NB4 (cell line): ENCODE measurements at regions not wholly inside any gene's neighbourhood (a gene's known extent, or its start where the extent isn't known, plus 50 kb on each side); places are given as distances from the start of the nearest gene placed in this dataset.
"Not testable (repeated sequence)": the region's sequence is repeated elsewhere in the genome, so short reads cannot be mapped to it uniquely, and the experiment has no call there.

Experiments
- DNase-seq: peaks from one replicate; pipeline ENCODE4 v3.0.0; 2010; ENCODE audit warnings: low read depth
- H3K4me3 ChIP-seq: one replicate; pipeline ENCODE4 v1.5.1; 2011; ENCODE audit warnings: mild to moderate bottlenecking, low read depth, low read length, moderate library complexity
- MYC ChIP-seq: IDR thresholded peaks from 2 replicates; pipeline ENCODE4 v1.6.1; 2011; ENCODE audit warnings: low read depth, low read length
- POLR2A ChIP-seq: IDR thresholded peaks from 2 replicates; pipeline ENCODE4 v1.6.1; 2011; ENCODE audit warnings: mild to moderate bottlenecking; ENCODE audit not compliant: insufficient read length; ENCODE audit errors: extremely low read depth
- TF ChIP-seq, protein P1 (sequence below): IDR thresholded peaks from 2 replicates; pipeline ENCODE4 v1.6.1; 2011; ENCODE audit warnings: low read depth, low read length
- TF ChIP-seq, protein P2 (sequence below): IDR thresholded peaks from one replicate; pipeline ENCODE4 v1.5.1; 2012; ENCODE audit warnings: low read depth, low read length

DNA sequence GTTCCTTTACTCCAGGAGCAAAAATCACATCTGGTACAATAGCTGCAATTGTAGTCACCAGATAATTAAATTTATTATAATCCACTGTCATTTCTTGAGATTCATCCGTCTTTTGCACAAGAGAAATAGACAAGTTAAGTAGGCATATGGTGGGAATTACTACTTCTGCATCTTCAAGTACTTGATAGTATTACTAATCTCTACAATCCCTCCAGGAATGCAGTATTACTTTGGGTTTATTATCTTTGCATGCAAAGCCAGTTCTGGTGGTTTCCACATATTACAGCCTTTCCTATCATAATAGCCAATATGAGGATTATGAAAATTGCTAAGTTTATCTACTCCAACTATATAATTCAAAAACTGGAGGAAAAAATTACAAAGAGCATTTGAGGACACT, 254.1 kb downstream of the IKZF2 start:
- TF ChIP-seq MYC, result no peak
- no peak for TF ChIP-seq POLR2A
- TF ChIP-seq, protein P1, sequence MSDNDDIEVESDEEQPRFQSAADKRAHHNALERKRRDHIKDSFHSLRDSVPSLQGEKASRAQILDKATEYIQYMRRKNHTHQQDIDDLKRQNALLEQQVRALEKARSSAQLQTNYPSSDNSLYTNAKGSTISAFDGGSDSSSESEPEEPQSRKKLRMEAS, result no peak
- TF ChIP-seq, protein P2, sequence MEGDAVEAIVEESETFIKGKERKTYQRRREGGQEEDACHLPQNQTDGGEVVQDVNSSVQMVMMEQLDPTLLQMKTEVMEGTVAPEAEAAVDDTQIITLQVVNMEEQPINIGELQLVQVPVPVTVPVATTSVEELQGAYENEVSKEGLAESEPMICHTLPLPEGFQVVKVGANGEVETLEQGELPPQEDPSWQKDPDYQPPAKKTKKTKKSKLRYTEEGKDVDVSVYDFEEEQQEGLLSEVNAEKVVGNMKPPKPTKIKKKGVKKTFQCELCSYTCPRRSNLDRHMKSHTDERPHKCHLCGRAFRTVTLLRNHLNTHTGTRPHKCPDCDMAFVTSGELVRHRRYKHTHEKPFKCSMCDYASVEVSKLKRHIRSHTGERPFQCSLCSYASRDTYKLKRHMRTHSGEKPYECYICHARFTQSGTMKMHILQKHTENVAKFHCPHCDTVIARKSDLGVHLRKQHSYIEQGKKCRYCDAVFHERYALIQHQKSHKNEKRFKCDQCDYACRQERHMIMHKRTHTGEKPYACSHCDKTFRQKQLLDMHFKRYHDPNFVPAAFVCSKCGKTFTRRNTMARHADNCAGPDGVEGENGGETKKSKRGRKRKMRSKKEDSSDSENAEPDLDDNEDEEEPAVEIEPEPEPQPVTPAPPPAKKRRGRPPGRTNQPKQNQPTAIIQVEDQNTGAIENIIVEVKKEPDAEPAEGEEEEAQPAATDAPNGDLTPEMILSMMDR, result no peak
- no peak overlapping the region for H3K4me3 ChIP-seq
- no peak for DNase-seq

DNA sequence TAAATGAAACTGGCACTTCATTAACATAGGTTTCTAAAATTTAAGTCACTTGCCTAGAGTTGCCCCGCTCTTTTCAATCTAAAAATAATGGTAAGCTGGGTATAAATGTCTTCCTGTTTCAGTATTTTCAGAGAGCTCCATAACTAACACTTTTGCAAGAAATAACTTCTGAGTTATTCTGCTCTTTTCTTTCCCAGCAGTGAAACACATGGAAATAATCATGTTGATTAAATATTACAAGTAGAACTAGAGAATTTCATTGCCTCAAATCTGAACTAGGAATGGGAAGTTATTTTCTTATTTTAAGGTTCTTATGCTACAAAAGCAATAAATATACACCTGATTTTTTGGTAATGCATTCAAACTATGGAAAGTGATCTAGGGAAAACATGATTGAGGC, 257.4 kb downstream of the IKZF2 start:
- no peak overlapping the region for H3K4me3 ChIP-seq
- TF ChIP-seq MYC (no peak), POLR2A (no peak)
- TF ChIP-seq, protein P2, result no peak
- TF ChIP-seq, protein P1, result no peak
- no peak for DNase-seq

DNA sequence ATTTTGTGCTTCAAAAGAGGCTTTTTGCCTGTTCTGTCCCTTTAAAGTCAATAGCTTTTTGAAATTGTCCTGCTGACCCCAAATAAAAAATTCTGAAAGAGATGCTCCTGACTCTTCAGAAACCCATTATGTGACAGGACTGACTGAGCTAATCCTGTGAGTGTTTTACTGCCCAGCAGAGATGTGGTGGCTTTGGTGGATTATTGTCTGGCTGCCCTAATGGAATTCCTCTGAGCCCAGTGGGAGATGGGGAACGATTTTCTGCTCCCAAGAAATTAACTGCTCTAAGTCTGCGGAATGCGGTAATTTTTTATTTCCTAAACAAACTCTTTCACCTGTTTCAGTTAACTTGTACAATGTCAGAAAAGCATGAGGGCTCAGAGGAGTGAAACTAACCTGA, 258.2 kb downstream of the IKZF2 start:
- no peak overlapping the region for H3K4me3 ChIP-seq
- no peak for DNase-seq
- TF ChIP-seq MYC (no peak), POLR2A (no peak)
- TF ChIP-seq, protein P2, result no peak
- TF ChIP-seq, protein P1, result no peak

DNA sequence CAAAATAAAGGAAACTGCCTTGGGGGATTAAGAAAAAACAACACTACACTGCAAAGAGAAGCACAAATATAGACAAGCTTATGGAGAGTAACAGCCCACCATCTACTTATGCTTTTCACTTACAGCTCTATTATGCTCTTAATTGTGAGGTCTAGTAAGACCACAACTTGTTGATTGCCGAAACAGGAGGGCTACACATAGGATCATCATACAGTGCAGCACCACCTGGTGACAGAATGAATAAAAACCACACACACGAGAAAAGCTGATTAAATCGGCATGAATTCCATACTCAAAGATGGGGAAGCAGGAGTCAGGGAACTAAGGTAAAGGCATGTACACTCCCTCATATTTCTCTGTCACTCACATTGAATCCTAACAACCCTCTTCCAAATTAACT, 259.2 kb downstream of the IKZF2 start:
- H3K4me3 ChIP-seq, result no peak overlapping the region
- TF ChIP-seq, protein P2, result no peak
- TF ChIP-seq MYC (no peak), POLR2A (no peak)
- peak; percentile 35 for DNase-seq

DNA sequence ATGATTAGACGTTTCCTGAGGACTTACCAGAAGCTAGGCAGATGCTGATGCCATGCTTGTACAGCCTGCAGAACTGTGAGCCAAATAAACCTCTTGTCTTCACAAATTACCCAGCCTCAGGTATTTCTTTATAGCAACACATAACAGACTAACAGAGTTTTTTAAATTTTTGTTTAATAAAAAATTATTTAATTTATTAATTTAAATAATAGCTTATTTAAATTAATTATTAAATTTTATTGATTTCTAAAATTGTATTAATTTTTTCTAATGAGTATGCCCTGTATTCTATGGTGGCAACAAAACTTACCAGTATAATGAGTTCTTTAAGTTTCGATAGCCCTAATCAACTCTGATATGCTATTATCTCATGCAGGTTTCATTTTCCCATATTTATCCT, 259.8 kb downstream of the IKZF2 start:
- DNase-seq, result no peak
- no peak overlapping the region for H3K4me3 ChIP-seq
- TF ChIP-seq, protein P2, result no peak
- no peak for TF ChIP-seq MYC
- TF ChIP-seq POLR2A, result no peak
- TF ChIP-seq, protein P1, result no peak

DNA sequence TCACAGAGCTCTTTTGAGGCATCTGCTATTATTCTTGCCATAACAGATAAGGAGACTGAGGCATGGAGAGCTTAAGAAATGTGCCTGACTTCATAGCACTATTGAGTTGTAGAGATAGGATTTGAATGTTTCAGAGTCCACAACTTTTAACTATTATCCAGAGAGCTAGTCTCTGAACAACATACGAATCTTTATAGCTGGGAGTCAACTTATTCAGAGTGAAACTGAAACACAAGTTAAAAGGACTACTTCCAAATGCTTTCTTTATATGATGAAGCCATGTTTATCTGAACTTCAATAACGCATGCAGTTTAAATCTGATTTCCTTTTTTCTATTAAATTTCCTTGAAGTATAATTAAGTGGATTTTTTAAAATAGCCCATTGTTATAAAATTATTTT, 268.8 kb downstream of the IKZF2 start:
- TF ChIP-seq, protein P1, result no peak
- TF ChIP-seq, protein P2, result no peak
- TF ChIP-seq POLR2A, result no peak
- TF ChIP-seq MYC, result no peak
- H3K4me3 ChIP-seq, result no peak overlapping the region
- DNase-seq, result no peak

DNA sequence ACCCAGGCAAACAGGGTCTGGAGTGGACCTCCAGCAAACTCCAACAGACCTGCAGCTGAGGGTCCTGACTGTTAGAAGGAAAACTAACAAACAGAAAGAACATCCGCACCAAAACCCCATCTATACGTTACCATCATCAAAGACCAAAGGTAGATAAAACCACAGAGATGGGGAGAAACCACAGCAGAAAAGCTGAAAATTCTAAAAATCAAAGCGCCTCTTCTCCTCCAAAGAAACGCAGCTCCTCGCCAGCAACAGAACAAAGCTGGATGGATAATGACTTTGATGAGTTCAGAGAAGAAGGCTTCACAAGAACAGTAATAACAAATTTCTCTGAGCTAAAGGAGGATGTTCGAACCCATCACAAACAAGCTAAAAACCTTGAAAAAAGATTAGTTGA, 274.9 kb downstream of the IKZF2 start:
- not testable (repeated sequence) for DNase-seq, H3K4me3 ChIP-seq

DNA sequence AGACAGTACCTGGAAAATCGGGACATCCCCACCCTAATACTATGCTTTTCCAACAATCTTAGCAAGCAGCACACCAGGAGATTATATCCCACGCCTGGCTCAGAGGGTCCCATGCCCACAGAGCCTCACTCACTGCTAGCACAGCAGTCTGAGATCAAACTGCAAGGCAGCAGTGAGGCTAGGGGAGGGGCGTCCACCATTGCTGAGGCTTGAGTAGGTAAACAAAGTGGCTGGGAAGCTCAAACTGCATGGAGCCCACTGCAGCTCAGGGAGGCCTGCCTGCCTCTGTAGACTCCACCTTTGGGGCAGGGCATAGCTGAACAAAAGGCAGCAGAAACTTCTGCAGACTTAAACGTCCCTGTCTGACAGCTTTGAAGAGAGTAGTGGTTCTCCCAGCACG, 275.5 kb downstream of the IKZF2 start:
- not testable (repeated sequence) for DNase-seq, H3K4me3 ChIP-seq
